ENCODE measurements at regions not wholly inside any gene's neighbourhood (a gene's known extent, or its start where the extent isn't known, plus 50 kb on each side); places are given as distances from the start of the nearest gene placed in this dataset.
A peak's percentile ranks its signal among the peaks of the same experiment; 100 is the strongest.
"Not testable (repeated sequence)": the region's sequence is repeated elsewhere in the genome, so short reads cannot be mapped to it uniquely, and the experiment has no call there.

DNA sequence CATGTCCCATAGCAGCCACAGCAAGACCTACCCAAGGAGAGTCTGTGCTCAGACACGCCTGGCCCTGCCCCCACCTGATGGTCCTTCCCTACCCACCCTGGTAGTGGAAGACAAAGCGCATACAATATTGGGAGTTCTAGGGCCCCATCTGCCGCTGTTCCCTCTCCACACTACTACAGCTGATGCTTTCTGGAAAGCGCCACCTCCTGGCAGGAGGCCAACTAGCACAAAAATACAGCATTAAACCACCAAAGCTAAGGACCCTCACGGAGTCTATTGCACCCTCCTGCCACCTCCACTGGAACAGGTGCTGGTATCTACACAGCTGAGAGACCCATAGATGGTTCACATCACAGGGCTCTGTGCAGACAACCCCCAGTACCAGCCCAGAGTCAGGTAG lies 50.9 kb upstream of the IGFBP5 start:
- not testable (repeated sequence) for DNase-seq (ENCODE audit: extremely low read depth, low read depth); H3K4me3 ChIP-seq (replicated peaks; ENCODE audit: low read depth, low read length)
- TF ChIP-seq, protein P1, sequence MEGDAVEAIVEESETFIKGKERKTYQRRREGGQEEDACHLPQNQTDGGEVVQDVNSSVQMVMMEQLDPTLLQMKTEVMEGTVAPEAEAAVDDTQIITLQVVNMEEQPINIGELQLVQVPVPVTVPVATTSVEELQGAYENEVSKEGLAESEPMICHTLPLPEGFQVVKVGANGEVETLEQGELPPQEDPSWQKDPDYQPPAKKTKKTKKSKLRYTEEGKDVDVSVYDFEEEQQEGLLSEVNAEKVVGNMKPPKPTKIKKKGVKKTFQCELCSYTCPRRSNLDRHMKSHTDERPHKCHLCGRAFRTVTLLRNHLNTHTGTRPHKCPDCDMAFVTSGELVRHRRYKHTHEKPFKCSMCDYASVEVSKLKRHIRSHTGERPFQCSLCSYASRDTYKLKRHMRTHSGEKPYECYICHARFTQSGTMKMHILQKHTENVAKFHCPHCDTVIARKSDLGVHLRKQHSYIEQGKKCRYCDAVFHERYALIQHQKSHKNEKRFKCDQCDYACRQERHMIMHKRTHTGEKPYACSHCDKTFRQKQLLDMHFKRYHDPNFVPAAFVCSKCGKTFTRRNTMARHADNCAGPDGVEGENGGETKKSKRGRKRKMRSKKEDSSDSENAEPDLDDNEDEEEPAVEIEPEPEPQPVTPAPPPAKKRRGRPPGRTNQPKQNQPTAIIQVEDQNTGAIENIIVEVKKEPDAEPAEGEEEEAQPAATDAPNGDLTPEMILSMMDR (IDR thresholded peaks at IDR 0.05; ENCODE audit: low read depth, low read length, missing control alignments) = peak; percentile 6

DNA sequence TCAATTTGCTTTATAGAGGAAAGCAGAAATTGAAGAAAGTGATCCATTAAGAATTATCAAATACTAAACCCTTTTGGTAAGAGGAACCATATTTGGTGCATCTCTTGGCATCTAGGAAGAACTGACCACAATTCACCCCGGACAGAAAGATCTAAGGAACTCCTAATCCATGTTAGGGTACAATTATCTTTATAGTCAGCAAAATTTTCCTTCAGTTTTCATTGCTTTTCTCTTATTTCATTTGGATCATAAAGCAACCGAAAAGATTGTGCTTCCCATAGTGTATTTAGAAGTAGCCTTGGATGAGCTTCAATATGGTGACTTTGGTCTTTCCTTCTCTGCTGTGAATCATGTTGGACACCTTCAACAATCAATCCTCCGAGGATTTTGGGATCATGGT lies 50.1 kb upstream of the IGFBP5 start:
- H3K4me3 ChIP-seq (replicated peaks; ENCODE audit: low read depth, low read length) = no peak overlapping the region
- TF ChIP-seq, protein P1 (IDR thresholded peaks at IDR 0.05; ENCODE audit: low read depth, low read length, missing control alignments) = no peak
- DNase-seq (ENCODE audit: extremely low read depth, low read depth) = no peak

Data from HFF-Myc (cell line).